IMR-90 (cell line): ENCODE measurements at regions not wholly inside any gene's neighbourhood (a gene's known extent, or its start where the extent isn't known, plus 50 kb on each side); places are given as distances from the start of the nearest gene placed in this dataset.

ENCODE experiments used
- ATAC-seq: fragments of 200-7000 bp; cut with Tn5 transposase; 2 replicates; pipeline ENCODE4 v1.9.1; 2020; ENCODE audit warnings: low read depth, mild to moderate bottlenecking, moderate library complexity
- BruUV-seq: library from RNA; stranded (reverse); fragments of 400-500 nt; replicated peaks from 2 replicates; lab custom pipeline; 2021; lab: Mats Ljungman, UMichigan
- CTCF ChIA-PET: fragments of 300-600 bp; formaldehyde crosslinking; extraction: SDS; loops from one replicate; lab custom pipeline; 2021; ENCODE audit warnings: antibody characterized with exemption; lab: Yijun Ruan, JAX
- POLR2A ChIA-PET: fragments of 300-600 bp; sonication (Branson Sonifier 250); formaldehyde crosslinking; loops from one replicate; lab custom pipeline; 2022; ENCODE audit warnings: antibody characterized with exemption; ENCODE audit not compliant: unreplicated experiment; lab: Charles Lee
- DNase-seq: peaks from one replicate; pipeline ENCODE4 v3.0.0; 2013
- H2AFZ ChIP-seq: replicated peaks from 2 replicates; pipeline ENCODE3; 2013; ENCODE audit warnings: low read length, mild to moderate bottlenecking; ENCODE audit not compliant: poor library complexity
- H2AK5ac ChIP-seq: 2 replicates; pipeline ENCODE4 v1.6.1; 2013; ENCODE audit warnings: low read depth, low read length, inconsistent platforms
- H2AK9ac ChIP-seq: replicated peaks from 2 replicates; pipeline ENCODE3; 2013; ENCODE audit warnings: mild to moderate bottlenecking, low read depth, low read length, moderate library complexity; ENCODE audit not compliant: poor library complexity
- H2BK120ac ChIP-seq: 2 replicates; pipeline ENCODE4 v1.6.1; 2013; ENCODE audit warnings: low read depth, low read length, inconsistent platforms
- H2BK15ac ChIP-seq: 3 replicates; pipeline ENCODE4 v1.6.1; 2013; ENCODE audit warnings: low read depth, low read length, inconsistent platforms
- H2BK20ac ChIP-seq: 2 replicates; pipeline ENCODE4 v1.6.1; 2013; ENCODE audit warnings: low read depth, mild to moderate bottlenecking, inconsistent platforms, low read length, moderate library complexity
- H2BK5ac ChIP-seq: 2 replicates; pipeline ENCODE4 v1.6.1; 2013; ENCODE audit warnings: mild to moderate bottlenecking, low read depth, low read length, inconsistent platforms; ENCODE audit not compliant: poor library complexity, severe bottlenecking
- H3K14ac ChIP-seq: replicated peaks from 2 replicates; pipeline ENCODE4 v1.6.1; 2013; ENCODE audit warnings: low read depth, low read length, inconsistent platforms
- H3K18ac ChIP-seq: 2 replicates; pipeline ENCODE4 v1.6.1; 2013; ENCODE audit warnings: low read depth, low read length, control low read depth
- H3K23ac ChIP-seq: 2 replicates; pipeline ENCODE4 v1.6.1; 2013; ENCODE audit warnings: low read depth, low read length, inconsistent platforms
- H3K27ac ChIP-seq: 2 replicates; pipeline ENCODE4 v1.5.1; 2013; ENCODE audit warnings: mild to moderate bottlenecking, control low read depth, low read length; ENCODE audit not compliant: insufficient read depth
- H3K27me3 ChIP-seq: 2 replicates; pipeline ENCODE4 v1.6.1; 2013; ENCODE audit warnings: low read length; ENCODE audit not compliant: control insufficient read depth, insufficient read depth
- H3K36me3 ChIP-seq: 2 replicates; pipeline ENCODE4 v1.6.1; 2013; ENCODE audit warnings: low read length, mixed read lengths; ENCODE audit not compliant: control insufficient read depth, insufficient read depth
- H3K4ac ChIP-seq: 2 replicates; pipeline ENCODE4 v1.6.1; 2013; ENCODE audit warnings: low read depth, low read length, inconsistent platforms
- H3K4me1 ChIP-seq: 2 replicates; pipeline ENCODE4 v1.6.1; 2013; ENCODE audit warnings: low read length, mixed read lengths; ENCODE audit not compliant: control insufficient read depth, insufficient read depth
- H3K4me2 ChIP-seq: 2 replicates; pipeline ENCODE4 v1.6.1; 2013; ENCODE audit warnings: low read depth, mild to moderate bottlenecking, control low read depth, low read length, moderate library complexity
- H3K4me3 ChIP-seq: 2 replicates; pipeline ENCODE4 v1.5.1; 2013; ENCODE audit warnings: low read depth, mild to moderate bottlenecking, control low read depth, low read length, moderate library complexity; ENCODE audit not compliant: insufficient read depth
- H3K56ac ChIP-seq: 2 replicates; pipeline ENCODE4 v1.6.1; 2013; ENCODE audit warnings: low read length, inconsistent platforms; ENCODE audit not compliant: insufficient read depth; ENCODE audit errors: extremely low read depth
- H3K79me1 ChIP-seq, 2 experiments: 2 replicates each; pipeline ENCODE4 v1.6.1; 2013; ENCODE audit warnings: low read length in 2 of 2, inconsistent platforms in 1 of 2, low read depth in 1 of 2
- H3K9ac ChIP-seq: 2 replicates; pipeline ENCODE4 v1.6.1; 2013; ENCODE audit warnings: low read depth, low read length, control low read depth
- H3K9me1 ChIP-seq: 2 replicates; pipeline ENCODE4 v1.6.1; 2013; ENCODE audit warnings: low read length, inconsistent platforms; ENCODE audit not compliant: insufficient read depth
- H3K9me3 ChIP-seq: 2 replicates; pipeline ENCODE4 v1.6.1; 2013; ENCODE audit warnings: low read length; ENCODE audit not compliant: control insufficient read depth, insufficient read depth
- H4K20me1 ChIP-seq: 2 replicates; pipeline ENCODE4 v1.6.1; 2013; ENCODE audit warnings: low read length, inconsistent platforms; ENCODE audit not compliant: insufficient read depth
- H4K5ac ChIP-seq: 2 replicates; pipeline ENCODE4 v1.6.1; 2013; ENCODE audit warnings: mild to moderate bottlenecking, low read depth, low read length, control low read depth
- H4K8ac ChIP-seq, 2 experiments: 2 replicates each; pipeline ENCODE4 v1.6.1; 2013; ENCODE audit warnings: low read depth in 2 of 2, low read length in 2 of 2, control low read depth in 1 of 2, inconsistent platforms in 1 of 2
- H4K91ac ChIP-seq: 2 replicates; pipeline ENCODE4 v1.6.1; 2013; ENCODE audit warnings: low read depth, low read length, inconsistent platforms; ENCODE audit not compliant: insufficient read depth
- ELK1 ChIP-seq: fragments of 150-350 bp; IDR thresholded peaks from 2 replicates; pipeline ENCODE4 v1.6.1; 2016; ENCODE audit warnings: low read depth, mild to moderate bottlenecking, low read length, moderate library complexity, borderline replicate concordance
- FOS ChIP-seq: fragments of 150-350 bp; IDR thresholded peaks from 2 replicates; pipeline ENCODE4 v1.6.1; 2016; ENCODE audit warnings: low read depth, low read length
- MAFK ChIP-seq: IDR thresholded peaks from 2 replicates; pipeline ENCODE4 v1.6.1; 2012; ENCODE audit warnings: low read depth, low read length, improper control_type of control experiment
- NFE2L2 ChIP-seq: fragments of 150-350 bp; IDR thresholded peaks from 2 replicates; pipeline ENCODE4 v1.6.1; 2016; ENCODE audit warnings: low read depth, mild to moderate bottlenecking, low read length
- SMC3 ChIP-seq: fragments of 150-350 bp; IDR thresholded peaks from 2 replicates; pipeline ENCODE4 v1.6.1; 2016; ENCODE audit warnings: low read depth, mild to moderate bottlenecking, antibody characterized with exemption, low read length, moderate library complexity
- USF2 ChIP-seq: fragments of 150-350 bp; IDR thresholded peaks from 2 replicates; pipeline ENCODE4 v1.6.1; 2017; ENCODE audit warnings: mild to moderate bottlenecking, antibody characterized with exemption, low read length, low read depth
- WGBS, 2 experiments: methylation state at CpG; one replicate each; pipeline versions ENCODE4 v1.1.5 to v1.1.7; 2013; ENCODE audit warnings: missing lambda C conversion rate in 2 of 2; ENCODE audit not compliant: insufficient read length in 1 of 2; ENCODE audit errors: extremely low coverage in 2 of 2; 5-methylcytosine and 5-hydroxymethylcytosine counted together
- dilution Hi-C: fragments of 300-500 bp; cut with HindIII; formaldehyde crosslinking; loops from one replicate; pipeline ENCODE4 v1.14.3; 2018; ENCODE audit warnings: low sequenced_read_pairs; ENCODE audit not compliant: unreplicated experiment
- in situ Hi-C: fragments of 300-500 bp; cut with MboI; formaldehyde crosslinking; loops from 3 replicates; pipeline ENCODE4 v1.14.3; 2019; ENCODE audit warnings: low sequenced_read_pairs, inconsistent platforms, mixed read lengths
- intact Hi-C: fragments of 100-400 bp; cut with micrococcal nuclease; formaldehyde crosslinking; loops from 2 replicates; pipeline ENCODE4 v1.10.0; 2022

GRCh38 chr12:68428724-68429501, 96.8 kb upstream of the MDM1 start:
- intact Hi-C loops (no loop called here), in situ Hi-C loops (no loop called here), dilution Hi-C loops (no loop called here)
- H3K4me1 ChIP-seq, result peaks cover 7% of the 10 kb centered on the region
- DNase-seq (peak; percentile 78), ATAC-seq (peak; percentile 50)
- H3K36me3 ChIP-seq, result no peaks in the 10 kb centered on the region
- H2BK15ac ChIP-seq, result 0 out of 3 replicates have a peak overlapping the region, but pooled peaks have one; percentile 10
- H3K56ac ChIP-seq, result no peak overlapping the region
- H3K79me1 ChIP-seq, result no peaks in the 10 kb centered on the region
- peaks cover 7% of the 10 kb centered on the region; the same call in 1 of the 2 replicates for H3K9me1 ChIP-seq
- 0 out of 2 replicates have a peak overlapping the region, but pooled peaks have one; percentile 32 for H3K14ac ChIP-seq
- H2BK20ac ChIP-seq, result peak overlapping the region; percentile 5; the same call in 1 of the 2 replicates
- H3K9ac ChIP-seq, result no peak overlapping the region
- no peak overlapping the region for H3K23ac ChIP-seq
- no peak overlapping the region for H4K5ac ChIP-seq
- peak overlapping the region; percentile 28; the same call in 1 of the 2 replicates for H4K91ac ChIP-seq
- peak overlapping the region in 1 of 2 experiments; percentile 14; a peak in 2 of 4 replicates for H4K8ac ChIP-seq
- 100% methylated on average over 2 of the region's 6 CpGs; no CpG with 5 or more reads in 1 of the 2 experiments for WGBS, 2 experiments
- no peak overlapping the region for H2AFZ ChIP-seq
- H3K18ac ChIP-seq, result peak overlapping the region; percentile 1; the same call in 1 of the 2 replicates
- peak overlapping the region; percentile 51 for H2BK5ac ChIP-seq
- H3K4me2 ChIP-seq, result no peak overlapping the region; the same call in 1 of the 2 replicates
- peak overlapping the region; percentile 49 for H2BK120ac ChIP-seq
- H3K27me3 ChIP-seq, result no peaks in the 10 kb centered on the region
- BruUV-seq, result no TSS peak
- peak overlapping the region; percentile 26; the same call in 1 of the 2 replicates for H3K4ac ChIP-seq
- TF ChIP-seq NFE2L2 (no peak), USF2 (no peak), ELK1 (no peak), FOS (no peak), MAFK (no peak), SMC3 (no peak)
- no peak overlapping the region for H2AK9ac ChIP-seq
- H3K9me3 ChIP-seq, result no peaks in the 10 kb centered on the region
- no peaks in the 10 kb centered on the region for H4K20me1 ChIP-seq
- no peak overlapping the region for H2AK5ac ChIP-seq
- no peak overlapping the region for H3K4me3 ChIP-seq
- POLR2A ChIA-PET, result no interaction called here
- H3K27ac ChIP-seq, result no peak overlapping the region
- CTCF ChIA-PET, result interaction anchor here (0.5 to 0.9 kb wide), 3 partner anchors 11 to 451 kb away, joined by 3 read pairs; no protein-coding TSS in a partner anchor
